GM18502 (cell line): ENCODE measurements at regions not wholly inside any gene's neighbourhood (a gene's known extent, or its start where the extent isn't known, plus 50 kb on each side); places are given as distances from the start of the nearest gene placed in this dataset.

Source experiments
- ATAC-seq: cut with Tn5 transposase; IDR thresholded peaks from one replicate; pipeline ENCODE4 v1.9.1; 2021; ENCODE audit warnings: mild to moderate bottlenecking; ENCODE audit not compliant: unreplicated experiment, poor library complexity

DNA sequence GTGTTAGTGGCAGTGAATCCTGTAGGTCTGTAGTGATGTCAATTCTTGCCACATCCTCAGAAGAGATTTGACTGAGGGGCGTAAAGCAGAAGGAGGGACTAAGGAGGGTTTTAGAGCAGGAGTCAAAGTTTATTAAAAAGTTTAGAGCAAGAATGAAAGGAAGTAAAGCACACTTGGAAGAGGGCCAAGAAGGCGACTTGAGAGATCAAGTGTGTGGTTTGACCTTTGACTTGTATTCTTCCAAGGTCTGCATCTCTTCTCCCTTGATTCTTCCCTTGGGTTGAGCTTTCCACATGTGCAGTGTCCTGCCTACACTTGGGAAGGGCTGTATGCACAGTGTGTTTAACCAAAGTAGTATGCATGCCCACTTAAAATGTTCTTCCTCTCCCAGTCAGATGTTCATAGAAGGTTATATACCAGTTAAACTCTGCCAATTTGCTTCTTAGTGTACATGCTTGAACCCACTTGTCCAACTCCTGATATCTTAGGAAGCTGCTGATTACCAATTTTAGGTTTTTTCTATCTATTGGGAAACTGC, 627.6 kb downstream of the MMUT start:
- no peak for ATAC-seq

DNA sequence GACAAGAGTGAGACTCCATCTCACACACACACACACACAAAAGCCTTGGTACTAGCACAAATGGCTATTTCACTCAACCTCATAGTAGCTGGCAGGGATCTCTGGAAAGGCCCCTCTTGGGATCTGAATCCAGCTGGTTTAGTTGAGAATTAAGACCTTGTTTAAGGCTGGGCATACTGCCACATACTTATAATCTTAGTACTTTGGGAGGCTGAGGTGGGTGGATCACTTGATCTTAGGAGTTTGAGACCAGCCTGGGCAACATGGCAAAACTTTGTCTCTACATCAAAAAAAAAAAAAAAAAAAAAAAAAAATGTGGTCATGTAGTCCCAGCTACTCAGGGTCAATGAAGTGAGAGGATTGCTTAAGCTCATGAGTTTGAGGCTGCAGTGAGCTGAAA, 628.3 kb downstream of the MMUT start:
- ATAC-seq, result no peak

DNA sequence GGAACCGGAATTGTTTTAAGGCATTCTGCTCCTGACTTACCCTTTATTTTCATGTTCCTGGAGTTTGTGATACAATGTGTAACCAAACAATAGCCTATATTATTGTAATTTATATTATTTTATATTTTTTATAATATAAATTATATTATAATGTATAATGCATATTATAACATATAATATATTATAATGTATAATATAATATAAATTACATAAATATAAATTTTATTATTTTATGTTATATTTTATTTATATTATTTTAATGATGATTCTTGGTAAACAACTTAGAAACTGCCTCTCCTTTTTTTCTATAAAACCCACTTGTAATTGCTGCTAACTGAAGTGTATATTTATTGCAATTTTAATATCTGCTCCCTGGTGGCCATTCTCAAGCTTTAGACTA, 629.1 kb downstream of the MMUT start:
- no peak for ATAC-seq

DNA sequence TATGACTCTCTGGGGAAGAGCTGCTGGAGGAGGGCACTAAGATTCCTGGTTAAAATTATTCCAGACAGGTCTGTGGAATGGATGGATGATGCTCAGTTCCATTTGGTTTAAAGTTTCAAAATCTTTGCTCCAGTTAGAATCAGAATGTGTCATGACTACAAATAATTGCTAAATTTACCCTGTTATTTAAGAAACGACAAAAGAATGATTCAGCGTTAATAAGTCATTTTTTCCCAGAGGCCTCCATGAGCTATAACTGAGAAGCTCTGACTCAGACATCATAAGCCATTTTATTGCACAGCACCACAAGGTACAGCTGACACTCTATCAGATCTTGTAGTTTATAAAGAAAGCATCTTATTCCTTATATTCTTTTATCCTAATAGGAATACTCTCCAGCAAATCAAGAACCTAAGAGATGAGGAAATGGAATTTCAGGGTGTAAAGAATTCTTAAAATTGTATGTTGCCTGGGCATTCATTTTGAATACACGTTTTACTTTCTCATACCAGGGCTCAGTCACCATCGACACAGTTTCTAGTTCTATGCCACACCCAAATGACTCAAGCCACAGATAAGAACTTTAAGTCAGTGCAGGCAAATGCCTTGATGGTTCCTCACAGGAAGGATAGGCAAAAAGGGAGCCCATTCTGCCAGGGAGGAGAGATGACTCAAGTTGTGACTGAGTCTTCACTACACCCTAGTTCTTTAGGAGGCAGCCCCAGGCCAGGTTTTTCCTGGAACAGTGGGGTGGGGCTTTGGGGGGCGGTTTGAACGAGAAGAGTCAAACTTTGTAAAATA, 636.0 kb downstream of the MMUT start:
- no peak for ATAC-seq

DNA sequence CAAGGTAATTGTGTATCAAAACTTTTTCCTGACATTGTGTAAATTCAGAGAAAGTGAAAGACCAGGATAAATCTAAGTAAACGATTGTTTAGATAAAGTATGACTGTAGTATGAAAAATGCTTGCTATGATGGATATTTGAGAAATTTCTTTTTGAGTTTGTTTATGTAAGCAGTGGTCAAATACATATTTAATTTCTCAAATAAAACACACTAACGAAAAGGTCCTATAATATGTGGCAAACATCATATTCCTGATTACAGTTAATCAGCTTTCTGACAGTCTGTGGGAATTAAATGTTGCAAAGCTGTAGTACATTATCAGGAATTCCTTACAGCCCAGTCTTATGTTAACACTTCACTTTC, 636.9 kb downstream of the MMUT start:
- no peak for ATAC-seq

DNA sequence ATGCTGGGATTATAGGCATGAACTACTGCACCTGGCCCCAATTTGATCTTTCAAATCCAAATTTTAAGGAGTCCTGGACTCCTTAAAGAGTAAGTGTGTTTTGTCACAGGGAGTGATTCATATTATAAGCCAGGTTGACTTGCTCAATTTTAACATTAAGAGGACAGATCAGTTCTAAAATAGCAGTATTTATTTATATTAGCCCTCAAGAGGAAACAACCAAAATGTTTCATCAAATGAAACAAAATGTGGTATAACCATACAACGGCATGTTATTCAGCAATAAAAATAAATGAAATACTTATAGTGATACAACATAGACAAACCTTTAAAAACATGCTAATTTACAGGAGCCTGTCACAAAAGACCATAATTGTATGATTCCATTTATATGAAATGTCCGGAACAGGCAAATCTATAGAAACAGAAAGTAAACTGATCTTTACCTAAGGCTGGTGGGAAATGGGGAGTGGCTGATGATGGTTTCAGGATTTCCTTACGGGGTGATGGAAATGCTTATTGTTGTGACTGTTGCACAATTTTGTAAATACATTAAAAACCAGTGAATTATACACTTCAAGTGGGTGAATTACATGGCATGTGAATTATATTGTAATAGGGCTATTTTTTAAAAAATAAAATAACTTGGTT, 637.4 kb downstream of the MMUT start:
- ATAC-seq, result no peak

DNA sequence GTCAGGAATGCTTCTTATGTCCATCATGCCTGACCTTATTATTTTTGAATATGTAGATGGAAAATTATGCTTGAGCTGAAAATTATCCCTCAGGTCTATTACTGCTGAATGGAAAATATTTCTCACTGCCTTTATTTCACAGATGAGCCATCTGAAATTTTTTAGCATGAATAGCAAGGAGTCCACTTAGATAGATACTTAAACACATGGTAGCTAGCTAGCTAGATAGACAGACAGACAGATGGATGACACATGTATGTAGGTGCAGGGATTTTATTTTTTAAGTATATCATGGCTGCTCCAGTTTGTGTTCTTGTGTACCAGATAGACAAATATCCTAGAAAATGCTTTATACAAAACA, 645.0 kb downstream of the MMUT start:
- ATAC-seq, result no peak

DNA sequence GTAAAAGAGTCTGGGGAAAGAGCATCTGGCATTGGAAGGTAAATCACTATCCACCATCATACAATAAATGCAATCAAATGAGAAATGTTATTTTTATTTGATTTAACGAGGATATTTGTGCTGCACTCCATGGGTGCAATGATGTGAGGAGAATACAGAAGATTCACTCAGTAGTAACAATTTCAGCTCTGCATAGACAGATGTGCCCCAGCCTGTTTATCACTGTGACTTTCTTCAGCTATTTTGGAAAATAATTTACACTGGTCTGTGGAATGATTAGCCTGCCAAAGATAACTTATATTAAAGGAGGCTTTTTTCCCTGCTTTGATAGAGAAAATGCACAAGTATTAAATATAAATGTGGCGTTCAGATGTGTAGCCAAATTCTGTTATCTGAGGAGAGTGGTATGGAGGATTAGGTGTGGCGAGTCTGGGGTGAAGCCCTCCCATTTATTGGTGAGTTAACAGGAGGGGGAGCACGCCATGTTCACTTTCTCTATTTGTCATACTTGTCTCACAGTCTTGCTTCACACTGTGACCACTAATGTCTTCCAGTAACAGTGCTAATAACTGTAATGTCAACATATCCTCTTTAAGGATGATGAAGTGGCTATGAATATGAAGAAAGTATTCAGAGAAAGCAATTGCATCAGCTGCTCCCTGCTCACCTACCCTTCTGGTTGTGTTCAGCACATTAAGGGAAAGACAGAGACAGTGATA, 645.6 kb downstream of the MMUT start:
- no peak for ATAC-seq

DNA sequence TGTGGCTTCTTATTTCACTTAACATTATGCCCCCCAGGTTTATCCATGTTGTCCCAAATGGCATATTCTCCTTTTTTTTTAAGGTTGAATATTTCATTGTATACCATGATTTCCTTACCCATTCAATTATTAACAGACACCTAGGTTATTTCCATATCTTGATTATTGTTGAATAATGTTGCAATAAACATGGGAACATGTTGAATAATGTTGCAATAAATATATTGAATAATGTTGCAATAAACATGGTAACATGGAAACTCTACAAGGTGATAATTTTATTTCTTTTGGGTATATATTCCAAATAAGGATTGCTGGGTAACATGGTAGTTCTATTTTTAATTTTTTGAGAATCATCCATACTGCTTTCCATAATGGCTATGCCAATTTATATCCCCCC, 648.1 kb downstream of the MMUT start:
- no peak for ATAC-seq

DNA sequence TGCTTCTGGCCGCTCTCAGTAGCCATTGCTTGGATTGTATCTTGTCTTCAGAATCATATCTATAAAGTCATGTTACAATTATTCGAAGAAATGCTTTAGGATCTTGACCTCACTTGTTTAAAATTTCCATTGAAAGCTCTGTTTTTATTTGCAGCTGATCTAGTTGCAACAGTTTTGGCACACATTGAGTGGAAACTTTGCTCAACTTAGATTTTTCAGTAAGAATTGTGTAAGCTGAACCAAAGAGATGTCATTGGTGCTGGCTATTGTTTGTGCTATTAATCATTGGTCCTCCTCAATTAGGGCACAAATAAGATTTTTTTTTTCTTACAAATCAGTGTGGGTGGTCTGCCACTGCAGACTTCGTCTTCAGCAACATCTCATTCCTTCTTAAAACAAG, 649.2 kb downstream of the MMUT start:
- no peak for ATAC-seq

DNA sequence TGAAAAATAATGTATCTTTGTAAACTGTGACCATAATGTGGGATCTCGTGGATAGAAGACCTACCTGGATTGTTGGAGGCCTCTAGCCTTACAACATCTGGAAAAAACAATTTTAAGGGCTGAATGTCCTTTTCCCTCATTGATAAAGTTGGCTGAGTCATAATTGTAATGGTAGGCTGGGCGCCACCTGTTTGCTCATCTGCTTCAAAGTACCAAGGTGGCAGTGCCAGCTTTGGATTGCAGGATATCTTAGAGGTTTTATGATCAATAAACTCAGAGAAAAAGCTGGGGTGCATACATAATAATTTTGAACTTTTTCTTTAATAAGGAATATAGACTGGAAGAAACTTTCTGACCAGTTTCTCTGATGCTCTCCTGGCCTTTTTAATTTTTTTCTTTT, 653.4 kb downstream of the MMUT start:
- no peak for ATAC-seq

DNA sequence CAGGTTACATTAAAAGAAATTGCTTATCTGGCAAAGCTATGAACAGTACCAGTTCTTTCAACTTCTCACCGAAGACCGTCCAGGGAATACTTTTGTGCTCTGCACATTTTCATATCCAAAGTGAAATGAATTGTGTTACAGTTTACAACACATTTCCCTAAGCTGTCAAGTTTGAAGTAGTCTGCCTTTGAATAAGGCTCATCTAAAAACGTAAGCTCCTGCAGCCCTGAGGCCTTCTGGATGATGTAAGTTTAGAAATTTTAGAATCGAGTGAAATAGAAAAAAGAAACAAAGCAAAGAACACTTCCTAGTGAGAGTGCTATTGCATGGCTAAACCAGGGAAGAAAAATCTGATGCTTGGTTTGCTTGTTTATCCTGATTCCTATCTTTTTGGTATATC, 653.8 kb downstream of the MMUT start:
- ATAC-seq, result no peak

DNA sequence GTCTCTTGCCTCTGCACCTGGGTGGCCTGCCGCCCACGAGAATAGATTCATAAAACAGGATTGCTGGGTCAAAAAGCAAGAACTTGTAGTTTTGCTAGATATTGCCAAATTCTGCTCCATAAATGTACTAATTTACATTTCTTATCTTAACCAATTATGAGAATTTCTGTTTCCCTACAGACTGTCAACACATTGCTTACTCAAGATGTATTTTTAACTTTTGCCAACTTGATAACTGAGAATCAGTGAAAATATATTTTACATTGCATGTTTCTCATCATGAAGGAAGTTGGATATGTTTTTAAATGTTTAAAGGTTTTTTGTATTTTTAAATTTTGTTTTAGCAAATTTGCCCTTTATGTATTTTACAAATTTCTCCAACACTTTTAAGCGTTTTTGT, 664.8 kb downstream of the MMUT start:
- ATAC-seq, result no peak

DNA sequence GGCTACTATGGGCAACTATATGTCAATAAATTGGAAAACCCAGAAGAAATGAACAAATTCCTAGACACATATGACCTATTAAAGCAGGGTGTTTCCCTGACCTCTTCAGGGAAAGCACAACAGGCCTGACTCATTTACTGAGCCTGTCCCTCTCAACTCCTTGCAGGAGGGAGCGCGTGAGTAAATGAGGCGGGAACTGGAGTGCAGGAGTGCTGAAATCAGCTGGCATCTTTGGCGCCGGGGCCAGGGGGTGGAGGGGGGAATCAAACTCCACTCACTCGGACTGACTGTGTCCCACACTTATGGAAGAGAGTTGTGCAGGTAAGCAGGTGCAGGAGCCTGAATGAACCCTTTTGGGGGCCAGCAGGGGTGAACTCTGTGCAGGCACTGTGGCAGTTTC, 671.2 kb upstream of the PTCHD4 start:
- no peak for ATAC-seq

DNA sequence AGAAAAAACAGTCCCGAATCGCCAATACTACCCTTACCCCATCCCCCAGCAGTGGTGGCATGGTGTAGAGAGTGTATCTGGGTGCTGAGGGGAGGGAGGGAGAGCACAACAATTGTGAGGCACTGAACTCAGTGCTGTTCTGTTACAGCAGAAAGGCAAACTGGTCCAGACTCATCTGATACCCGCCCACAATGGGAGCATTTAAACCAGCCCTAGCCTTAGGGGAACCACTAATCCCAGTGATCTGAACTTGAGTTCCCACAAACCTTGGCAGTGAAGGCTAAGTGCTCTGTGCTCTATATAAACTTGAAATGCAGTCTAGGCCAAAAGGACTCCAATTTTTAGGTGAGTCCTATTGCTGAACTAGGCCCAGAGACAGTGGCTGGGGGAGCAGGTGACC, 666.4 kb upstream of the PTCHD4 start:
- no peak for ATAC-seq

DNA sequence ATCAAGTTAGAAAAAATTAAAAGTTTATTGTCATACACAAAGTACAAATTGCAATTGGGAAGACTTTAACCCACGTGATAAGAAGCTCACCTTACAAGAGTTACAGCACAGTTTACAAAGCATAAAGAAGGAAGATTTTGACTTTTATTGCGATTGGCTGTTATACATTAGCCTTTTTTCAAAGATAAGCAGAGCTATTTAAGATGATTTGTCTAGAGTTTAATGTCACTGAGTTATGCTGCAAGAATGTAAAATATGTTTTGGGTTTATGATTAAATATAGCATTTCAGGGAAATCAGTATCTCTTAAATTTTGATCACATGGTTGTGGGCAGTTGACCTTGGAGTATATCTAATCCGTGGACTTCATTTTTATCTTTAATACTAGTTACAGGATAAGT, 664.2 kb upstream of the PTCHD4 start:
- ATAC-seq, result no peak

DNA sequence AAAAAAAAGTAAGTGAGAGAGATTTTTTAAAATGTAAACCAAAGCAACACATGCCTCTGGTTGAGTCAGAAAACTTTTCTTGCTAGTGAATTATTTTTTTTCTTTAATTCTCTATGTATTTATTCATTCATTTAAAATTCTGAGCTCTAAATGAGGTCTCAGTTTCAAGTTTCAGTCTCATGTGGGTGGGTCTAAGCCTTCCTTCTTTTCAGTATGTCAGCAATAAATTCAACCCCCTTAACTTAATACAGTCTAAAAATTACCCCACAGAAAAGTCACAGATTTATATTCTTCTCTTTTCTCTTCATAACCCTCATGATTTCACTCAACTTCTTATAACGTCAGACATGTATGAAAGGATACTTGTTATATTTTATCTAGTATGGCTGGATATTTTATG, 663.3 kb upstream of the PTCHD4 start:
- no peak for ATAC-seq

DNA sequence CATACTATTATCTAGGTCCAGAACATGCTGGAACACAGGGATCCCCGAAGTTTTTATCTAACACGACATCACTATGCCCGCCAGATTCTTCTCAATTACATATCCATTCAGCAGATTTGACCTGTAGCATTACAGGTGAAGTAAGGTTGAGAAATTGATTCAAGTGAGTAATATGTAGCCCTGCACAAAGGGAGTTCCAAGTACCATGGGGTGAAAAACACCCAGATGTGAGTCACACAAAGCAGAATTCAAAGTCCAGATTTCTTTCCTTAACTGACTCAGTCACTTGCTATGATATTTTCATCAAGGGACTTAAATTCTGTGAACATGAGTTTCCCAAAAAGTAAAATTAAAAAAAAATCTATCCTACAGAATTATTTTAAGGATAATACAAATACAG, 655.4 kb upstream of the PTCHD4 start:
- ATAC-seq, result no peak

DNA sequence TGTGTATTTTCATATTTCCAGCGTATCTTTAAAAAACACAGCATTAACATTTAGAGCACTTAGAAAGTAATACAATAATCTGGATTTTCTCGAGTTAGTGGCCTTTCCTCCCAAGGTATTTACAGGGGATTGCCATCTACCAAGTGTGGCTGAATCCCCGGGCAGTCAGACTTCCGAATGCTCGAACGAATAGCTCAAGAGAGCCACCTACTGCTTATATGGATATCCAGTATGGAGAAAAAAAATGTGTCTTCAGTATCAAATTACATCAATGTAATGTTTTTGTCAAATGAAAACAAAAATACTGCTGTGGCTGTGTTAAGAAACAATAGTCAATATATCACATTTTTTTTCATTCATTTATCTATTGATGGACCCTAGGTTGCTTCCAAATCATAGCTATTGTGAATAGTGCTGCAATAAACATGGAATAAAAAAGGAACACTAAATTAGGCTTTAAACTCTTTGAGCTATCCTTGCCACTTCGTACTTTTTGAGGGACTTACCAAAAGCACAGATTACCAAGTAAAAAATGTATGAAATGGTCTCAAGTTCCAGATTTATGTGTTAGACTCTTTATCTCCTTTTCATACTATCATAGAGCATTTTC, 654.5 kb upstream of the PTCHD4 start:
- ATAC-seq, result peak; percentile 44

DNA sequence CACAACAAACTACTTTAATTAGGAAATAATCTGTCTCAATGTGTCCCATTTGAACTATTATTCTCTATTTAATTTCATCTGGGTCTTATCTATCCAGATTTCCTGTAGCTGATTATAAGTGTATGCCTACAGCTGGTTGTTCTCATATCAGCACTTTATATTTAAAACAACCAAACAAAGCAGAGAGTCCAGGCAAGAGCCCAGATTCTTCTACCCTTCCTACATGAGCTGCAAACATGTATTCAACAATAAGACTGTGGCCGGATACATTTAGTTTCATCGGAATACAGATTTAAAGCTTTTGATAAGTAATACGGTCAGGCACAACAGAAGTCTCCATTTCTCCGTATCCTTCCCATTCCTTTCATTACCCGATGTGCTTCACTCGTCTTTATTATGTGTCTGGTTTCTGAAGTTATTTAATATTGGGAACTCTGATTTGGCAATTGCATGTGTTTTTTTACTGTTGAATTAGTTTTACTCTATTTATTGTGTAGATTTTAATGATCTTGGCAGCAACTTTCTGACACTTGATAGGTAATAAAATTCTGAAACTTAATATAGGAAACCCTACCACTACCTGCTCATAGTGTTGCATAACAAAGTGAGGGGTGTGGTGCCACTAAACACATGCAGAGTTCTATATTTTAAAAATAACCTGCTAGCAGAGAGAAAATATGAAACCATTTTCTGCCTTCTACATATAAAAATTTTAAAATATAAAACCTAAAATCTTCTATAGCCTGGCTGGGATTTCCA, 653.5 kb upstream of the PTCHD4 start:
- ATAC-seq, result no peak
